SK-N-MC (cell line): ENCODE measurements at regions not wholly inside any gene's neighbourhood (a gene's known extent, or its start where the extent isn't known, plus 50 kb on each side); places are given as distances from the start of the nearest gene placed in this dataset.

ENCODE experiments used
- EZH2 ChIP-seq: fragments of 200-600 bp; sonication (generic); IDR thresholded peaks from one replicate; pipeline ENCODE4 v1.6.1; 2017; ENCODE audit warnings: antibody characterized with exemption
- FOXP2 ChIP-seq: optimal IDR thresholded peaks from 2 replicates; pipeline ENCODE3; 2011; ENCODE audit warnings: mild to moderate bottlenecking, moderate library complexity; ENCODE audit not compliant: insufficient read depth; ENCODE audit errors: extremely low read length, control extremely low read depth
- POLR2AphosphoS5 ChIP-seq: IDR thresholded peaks from 2 replicates; pipeline ENCODE4 v1.6.1; 2012; ENCODE audit warnings: mild to moderate bottlenecking, low read depth, low read length, borderline replicate concordance

DNA sequence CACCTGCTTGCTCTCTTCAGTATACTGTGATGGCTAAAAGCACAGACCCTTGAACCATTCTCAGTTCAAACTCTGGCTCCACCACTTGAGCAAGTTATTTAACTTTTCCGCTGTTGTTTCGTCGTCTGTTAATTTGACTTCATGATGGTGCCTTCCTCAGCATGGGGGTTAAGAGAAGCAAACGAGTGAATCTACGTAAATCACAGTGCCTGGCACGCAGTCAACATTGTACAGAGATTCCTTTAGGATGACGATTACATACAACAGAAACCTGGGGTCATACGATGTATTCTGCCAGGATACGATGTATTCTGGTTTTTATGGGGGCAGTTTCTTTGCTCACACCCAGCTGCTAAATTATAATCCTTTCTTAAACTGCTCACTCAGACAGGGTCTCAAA is 515.6 kb downstream of the CCDC171 start:
- TF ChIP-seq EZH2 (no peak), POLR2AphosphoS5 (no peak), FOXP2 (no peak)
